Activated CD4-positive, alpha-beta memory T cell treated with anti-CD3 and anti-CD28 coated beads for 36 hours (primary cell): ENCODE measurements at regions not wholly inside any gene's neighbourhood (a gene's known extent, or its start where the extent isn't known, plus 50 kb on each side); places are given as distances from the start of the nearest gene placed in this dataset.

Source experiments
- CTCF ChIA-PET: fragments of 350-600 bp; sonication (Branson Sonifier 250); formaldehyde crosslinking; loops from one replicate; lab custom pipeline; 2021; ENCODE audit warnings: antibody characterized with exemption, inconsistent platforms; lab: Charles Lee
- POLR2A ChIA-PET: fragments of 350-600 bp; sonication (Branson Sonifier 250); formaldehyde crosslinking; loops from one replicate; lab custom pipeline; 2021; ENCODE audit warnings: antibody characterized with exemption; lab: Charles Lee
- DNase-seq: peaks from one replicate; pipeline ENCODE4 v3.0.0-alpha.2; 2020
- H3K27ac Mint-ChIP-seq: one replicate; pipeline ENCODE4 v1.8.0; 2021; ENCODE audit warnings: mixed read lengths
- H3K27me3 Mint-ChIP-seq: one replicate; pipeline ENCODE4 v1.8.0; 2021; ENCODE audit warnings: mixed read lengths
- H3K36me3 Mint-ChIP-seq: one replicate; pipeline ENCODE4 v1.8.0; 2021; ENCODE audit warnings: mixed read lengths
- H3K4me1 Mint-ChIP-seq: one replicate; pipeline ENCODE4 v1.8.0; 2021; ENCODE audit warnings: low read depth, mixed read lengths
- H3K4me3 Mint-ChIP-seq: one replicate; pipeline ENCODE4 v1.8.0; 2021; ENCODE audit warnings: mild to moderate bottlenecking, mixed read lengths
- H3K9me3 Mint-ChIP-seq: one replicate; pipeline ENCODE4 v1.8.0; 2021; ENCODE audit warnings: mixed read lengths
- intact Hi-C: fragments of 100-400 bp; cut with micrococcal nuclease; formaldehyde crosslinking; loops from one replicate; pipeline ENCODE4 v1.15.1; 2023

DNA sequence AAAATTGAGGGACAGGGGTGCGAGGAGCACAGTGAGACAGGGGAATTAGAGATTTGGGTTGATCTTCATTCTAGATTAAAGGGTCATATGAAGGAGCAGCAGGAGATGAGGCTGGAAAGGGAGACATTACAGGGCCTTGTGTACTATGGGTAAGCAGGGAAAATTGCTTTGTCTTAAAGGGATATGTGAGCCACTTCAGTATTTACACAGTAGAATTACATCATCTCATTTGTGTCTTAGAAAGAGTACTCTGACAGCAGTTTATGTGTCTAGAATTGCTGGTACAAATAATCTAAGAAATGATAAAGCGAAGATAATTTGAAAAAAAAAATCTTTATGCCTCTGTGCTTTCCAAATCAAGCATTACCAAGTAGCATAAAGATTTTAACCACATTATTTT, 287.0 kb upstream of the ARRDC3 start:
- no peak overlapping the region for H3K27ac Mint-ChIP-seq
- CTCF ChIA-PET = no interaction called here
- H3K27me3 Mint-ChIP-seq = no peaks in the 10 kb centered on the region
- DNase-seq = no peak
- no peak overlapping the region for H3K4me3 Mint-ChIP-seq
- H3K9me3 Mint-ChIP-seq = no peaks in the 10 kb centered on the region
- POLR2A ChIA-PET = no interaction called here
- no peaks in the 10 kb centered on the region for H3K36me3 Mint-ChIP-seq
- intact Hi-C loops = no loop called here
- no peaks in the 10 kb centered on the region for H3K4me1 Mint-ChIP-seq

DNA sequence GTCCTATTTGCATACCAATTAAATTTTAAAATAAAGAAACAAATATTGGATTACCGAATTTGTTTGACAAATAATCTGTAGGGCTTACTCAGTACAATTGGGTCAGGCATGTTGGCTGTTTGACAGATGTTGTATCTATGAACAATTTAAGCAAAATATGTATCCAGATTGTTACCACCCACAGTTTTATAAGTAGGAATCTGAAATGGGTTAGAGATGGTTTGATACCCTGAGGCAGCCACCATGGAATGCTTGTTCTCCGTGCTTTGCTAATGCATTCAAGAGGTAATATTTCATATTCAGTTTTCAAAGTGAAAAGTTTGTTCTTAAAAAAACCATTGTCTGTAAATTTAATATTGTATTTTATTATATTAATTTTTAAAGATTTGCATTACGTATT, 285.1 kb upstream of the ARRDC3 start:
- Mint-ChIP-seq H3K36me3 (no peaks in the 10 kb centered on the region), H3K4me1 (no peaks in the 10 kb centered on the region), H3K9me3 (no peaks in the 10 kb centered on the region), H3K27me3 (no peaks in the 10 kb centered on the region), H3K4me3 (no peak overlapping the region), H3K27ac (no peak overlapping the region)
- CTCF ChIA-PET = no interaction called here
- POLR2A ChIA-PET = no interaction called here
- intact Hi-C loops = no loop called here
- no peak for DNase-seq

DNA sequence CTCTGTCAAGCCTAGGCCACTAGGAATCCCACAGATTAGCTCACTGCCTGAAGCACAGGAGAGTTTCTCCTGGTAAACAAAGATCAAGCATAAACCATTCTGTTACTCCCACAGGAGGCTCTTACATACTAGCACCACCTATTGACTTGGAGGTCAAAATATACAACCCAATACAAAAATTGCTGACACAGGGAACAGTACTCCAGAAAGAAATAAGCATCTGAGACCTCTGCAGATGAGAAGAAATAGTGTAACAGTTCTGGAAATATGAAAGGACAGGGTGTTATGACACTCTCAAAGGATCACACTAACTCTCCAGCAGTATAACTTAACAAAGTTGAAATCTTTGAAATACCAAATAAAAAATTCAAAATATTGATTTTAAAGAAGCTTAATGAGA, 269.6 kb upstream of the ARRDC3 start:
- Mint-ChIP-seq H3K27me3 (no peaks in the 10 kb centered on the region), H3K36me3 (no peaks in the 10 kb centered on the region), H3K27ac (no peak overlapping the region), H3K9me3 (peaks cover 40% of the 10 kb centered on the region), H3K4me1 (no peaks in the 10 kb centered on the region), H3K4me3 (no peak overlapping the region)
- ChIA-PET POLR2A (no interaction called here), CTCF (interaction anchor here (0.8 to 1.7 kb wide), 3 partner anchors 9 to 11 kb away, joined by 3 to 8 read pairs (median 3); no protein-coding TSS in a partner anchor)
- DNase-seq = no peak
- intact Hi-C loops = no loop called here

DNA sequence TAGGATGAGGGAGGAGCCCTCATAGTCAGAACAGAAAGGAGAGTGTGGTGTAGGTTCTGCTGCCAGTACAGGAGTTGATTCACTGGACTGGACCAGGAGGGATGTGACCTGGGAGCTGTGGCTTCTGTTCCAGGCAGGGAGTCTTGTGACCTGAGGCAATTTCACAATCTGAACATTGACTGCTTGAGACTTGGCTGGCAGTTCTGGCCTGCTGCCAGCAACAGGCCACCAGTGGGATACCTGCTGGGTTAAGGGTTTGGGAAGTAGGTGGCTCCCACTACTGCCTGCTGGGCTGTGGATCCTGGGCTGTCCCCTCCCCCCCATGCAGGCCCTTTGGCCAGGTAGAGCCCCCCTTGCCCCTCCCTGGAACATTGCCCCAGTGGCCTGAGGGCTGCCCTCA, 268.6 kb upstream of the ARRDC3 start:
- Mint-ChIP-seq H3K4me3 (no peak overlapping the region), H3K9me3 (peaks cover 31% of the 10 kb centered on the region), H3K27ac (no peak overlapping the region), H3K4me1 (no peaks in the 10 kb centered on the region), H3K27me3 (no peaks in the 10 kb centered on the region), H3K36me3 (no peaks in the 10 kb centered on the region)
- intact Hi-C loops = no loop called here
- DNase-seq = no peak
- CTCF ChIA-PET = interaction anchor here (1.2 to 1.7 kb wide), 2 partner anchors 9 to 10 kb away, joined by 3 to 8 read pairs; no protein-coding TSS in a partner anchor
- POLR2A ChIA-PET = no interaction called here

DNA sequence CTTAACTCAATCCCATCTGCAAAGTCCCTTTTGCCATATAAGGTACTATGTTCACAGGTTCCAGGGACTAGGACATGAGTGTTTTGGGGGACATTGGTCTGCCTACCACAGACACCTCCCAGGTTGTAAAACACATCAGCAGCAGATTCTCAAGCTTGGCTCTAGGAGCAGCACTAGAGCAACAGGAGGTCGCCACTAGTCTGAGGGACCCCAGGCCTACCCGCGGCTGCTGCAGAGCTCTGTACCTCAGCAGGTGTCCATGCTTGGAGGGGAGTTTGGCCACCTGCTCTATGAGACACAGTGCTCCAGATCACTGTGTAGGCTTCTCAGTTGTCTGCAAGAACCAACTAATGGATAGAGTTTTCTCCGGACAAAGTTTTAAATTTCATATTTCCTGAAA, 262.2 kb upstream of the ARRDC3 start:
- H3K27me3 Mint-ChIP-seq = no peaks in the 10 kb centered on the region
- H3K27ac Mint-ChIP-seq = no peak overlapping the region
- POLR2A ChIA-PET = no interaction called here
- no peaks in the 10 kb centered on the region for H3K4me1 Mint-ChIP-seq
- H3K4me3 Mint-ChIP-seq = no peak overlapping the region
- H3K9me3 Mint-ChIP-seq = no peaks in the 10 kb centered on the region
- no peak for DNase-seq
- H3K36me3 Mint-ChIP-seq = no peaks in the 10 kb centered on the region
- intact Hi-C loops = no loop called here
- CTCF ChIA-PET = no interaction called here

DNA sequence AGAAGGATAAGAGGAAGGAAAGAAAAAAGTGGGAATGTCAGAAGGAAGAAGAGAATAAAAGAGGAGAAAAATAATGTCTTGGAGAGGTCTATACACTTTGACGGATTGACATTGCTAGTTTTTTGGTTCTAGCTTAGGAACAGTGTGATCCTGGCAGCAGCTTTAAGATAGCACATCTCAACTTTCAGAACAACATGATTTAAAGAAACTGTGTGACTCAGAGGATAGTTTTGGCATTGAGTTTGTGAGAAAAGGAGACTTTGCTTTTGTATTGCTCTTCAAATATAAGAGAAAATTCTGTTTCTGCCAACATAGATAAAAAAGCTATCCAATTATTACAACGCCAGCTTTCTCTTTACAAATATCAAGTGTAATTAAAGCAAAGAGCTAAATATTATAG, 260.7 kb upstream of the ARRDC3 start:
- Mint-ChIP-seq H3K4me1 (no peaks in the 10 kb centered on the region), H3K4me3 (no peak overlapping the region), H3K9me3 (no peaks in the 10 kb centered on the region), H3K27ac (no peak overlapping the region), H3K36me3 (no peaks in the 10 kb centered on the region), H3K27me3 (no peaks in the 10 kb centered on the region)
- intact Hi-C loops = no loop called here
- ChIA-PET POLR2A (no interaction called here), CTCF (interaction anchor here (0.7 kb wide), 2 partner anchors 9 to 534 kb away, joined by 3 read pairs; no protein-coding TSS in a partner anchor)
- DNase-seq = no peak

- no peaks in the 10 kb centered on the region for H3K36me3 Mint-ChIP-seq
- no peaks in the 10 kb centered on the region for H3K9me3 Mint-ChIP-seq
- H3K4me3 Mint-ChIP-seq = no peak overlapping the region
- no peak for DNase-seq
- no peak overlapping the region for H3K27ac Mint-ChIP-seq
- ChIA-PET POLR2A (no interaction called here), CTCF (interaction anchor here (0.7 to 2.9 kb wide), 10 partner anchors 8 to 287 kb away, joined by 3 to 26 read pairs (median 5); no protein-coding TSS in a partner anchor)
- H3K4me1 Mint-ChIP-seq = no peaks in the 10 kb centered on the region
- intact Hi-C loops = no loop called here
- no peaks in the 10 kb centered on the region for H3K27me3 Mint-ChIP-seq
Measured at GRCh38 chr5:91642581-91642980, 259.5 kb upstream of the ARRDC3 start.

DNA sequence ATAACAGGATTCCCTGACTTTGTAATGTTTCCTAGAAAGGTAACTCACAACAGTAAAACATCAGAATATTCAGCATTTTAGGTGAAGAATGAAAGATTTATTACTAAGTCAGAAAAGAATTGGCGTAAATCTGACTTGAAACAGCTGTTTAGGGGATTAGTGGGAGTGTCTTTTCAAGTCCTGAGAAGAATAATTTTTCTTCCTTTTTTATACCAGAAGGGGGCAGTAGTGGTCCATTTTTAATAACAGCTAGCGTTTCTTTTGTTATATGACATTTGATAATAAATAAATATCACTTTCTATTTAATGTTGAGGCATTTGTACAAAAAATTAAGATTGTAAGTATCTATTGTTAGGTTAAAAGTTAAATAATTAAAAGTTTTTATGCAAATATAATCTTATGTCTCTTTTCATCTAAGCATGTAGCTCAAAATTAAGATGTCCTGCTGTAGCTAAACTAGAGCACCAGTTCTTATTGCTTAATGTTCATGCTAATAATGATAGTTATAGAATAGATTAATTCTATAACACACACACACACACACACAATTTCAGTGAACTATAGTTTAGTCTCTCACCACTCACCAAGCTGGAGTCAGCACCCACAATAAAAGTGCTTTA, 258.7 kb upstream of the ARRDC3 start:
- Mint-ChIP-seq H3K4me3 (no peak overlapping the region), H3K27me3 (no peaks in the 10 kb centered on the region), H3K9me3 (no peaks in the 10 kb centered on the region), H3K4me1 (no peaks in the 10 kb centered on the region), H3K36me3 (no peaks in the 10 kb centered on the region), H3K27ac (no peak overlapping the region)
- no peak for DNase-seq
- POLR2A ChIA-PET = no interaction called here
- CTCF ChIA-PET = interaction anchor here (0.6 to 2.9 kb wide), 15 partner anchors 9 to 1939 kb away, joined by 3 to 26 read pairs (median 4); partner anchors contain the start of gene NR2F1-AS1
- intact Hi-C loops = loop anchor here (1.0 kb wide), 1 partner anchor 142 kb away; no protein-coding TSS in a partner anchor

DNA sequence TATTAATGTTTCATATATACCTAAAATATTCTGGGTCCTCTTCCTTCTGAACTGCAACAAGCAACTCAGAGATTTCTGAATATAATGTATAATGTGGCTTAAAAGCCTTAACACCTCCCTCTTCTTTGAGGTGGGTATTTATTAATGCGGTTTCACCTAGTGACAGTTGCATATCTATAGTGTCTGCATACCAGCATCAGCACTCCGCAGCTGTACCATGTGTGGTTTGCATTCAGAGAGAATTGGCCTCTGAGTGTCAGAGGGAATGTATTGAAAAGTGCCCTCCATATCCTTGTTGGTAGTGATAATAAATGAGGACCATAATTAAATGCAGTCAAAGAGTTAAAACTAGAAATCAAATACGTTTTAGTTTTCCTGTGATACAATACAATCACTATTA, 256.6 kb upstream of the ARRDC3 start:
- ChIA-PET POLR2A (no interaction called here), CTCF (no interaction called here)
- Mint-ChIP-seq H3K4me3 (no peak overlapping the region), H3K4me1 (no peaks in the 10 kb centered on the region), H3K9me3 (no peaks in the 10 kb centered on the region), H3K36me3 (no peaks in the 10 kb centered on the region), H3K27ac (no peak overlapping the region), H3K27me3 (no peaks in the 10 kb centered on the region)
- DNase-seq = no peak
- intact Hi-C loops = no loop called here

GRCh38 chr5:91638010-91638409, 254.9 kb upstream of the ARRDC3 start:
- Mint-ChIP-seq H3K27ac (no peak overlapping the region), H3K36me3 (no peaks in the 10 kb centered on the region), H3K4me3 (no peak overlapping the region), H3K4me1 (no peaks in the 10 kb centered on the region), H3K9me3 (no peaks in the 10 kb centered on the region), H3K27me3 (no peaks in the 10 kb centered on the region)
- ChIA-PET POLR2A (no interaction called here), CTCF (no interaction called here)
- DNase-seq = no peak
- intact Hi-C loops = no loop called here

DNA sequence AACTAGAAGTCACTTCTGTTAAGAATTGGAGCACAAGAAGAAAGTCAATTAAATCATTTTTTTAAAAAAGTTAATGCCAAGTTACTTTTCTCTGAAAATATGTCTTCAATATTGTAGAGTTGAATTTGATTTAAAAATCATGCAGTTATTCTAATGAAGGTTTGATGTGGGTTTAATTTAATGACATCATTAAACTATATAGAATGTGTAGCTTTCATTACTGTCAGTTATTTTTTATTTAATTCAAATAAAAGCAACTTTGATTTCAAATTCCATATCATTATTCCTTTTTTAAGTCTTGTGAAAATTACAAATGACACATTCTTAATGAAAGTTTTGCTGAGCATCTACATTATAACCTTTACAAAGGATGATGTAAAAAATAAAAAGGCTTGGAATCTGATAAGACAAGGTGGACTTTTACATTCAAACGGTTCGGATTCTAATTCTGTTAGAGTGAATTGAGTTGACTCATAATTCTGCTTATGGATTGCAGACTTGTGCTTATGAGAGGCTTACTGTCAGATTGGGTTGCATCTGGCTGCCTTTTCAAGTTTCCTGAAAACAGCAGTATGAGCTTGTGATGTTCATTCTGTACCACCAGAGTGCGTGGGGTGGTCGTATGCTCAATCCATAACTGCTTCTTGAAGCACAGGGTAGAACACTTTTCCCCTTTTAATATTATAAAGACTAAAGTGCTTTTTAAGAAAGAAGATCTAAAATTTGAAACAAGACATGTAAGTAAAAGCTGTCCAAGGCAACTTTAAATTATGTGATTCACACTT, 253.0 kb upstream of the ARRDC3 start:
- H3K9me3 Mint-ChIP-seq = no peaks in the 10 kb centered on the region

GRCh38 chr5:91632871-91633270, 249.8 kb upstream of the ARRDC3 start:
- CTCF ChIA-PET = interaction anchor here (1.8 kb wide), 1 partner anchor 9 kb away, joined by 7 read pairs; no protein-coding TSS in a partner anchor
- Mint-ChIP-seq H3K9me3 (no peaks in the 10 kb centered on the region), H3K4me1 (no peaks in the 10 kb centered on the region), H3K27ac (no peak overlapping the region), H3K4me3 (no peak overlapping the region), H3K27me3 (no peaks in the 10 kb centered on the region), H3K36me3 (no peaks in the 10 kb centered on the region)
- no peak for DNase-seq
- POLR2A ChIA-PET = no interaction called here
- intact Hi-C loops = no loop called here

More for the DNA sequence above, 253.0 kb upstream of the ARRDC3 start:
- ChIA-PET POLR2A (no interaction called here), CTCF (no interaction called here)
- intact Hi-C loops = no loop called here
- H3K27ac Mint-ChIP-seq = no peak overlapping the region
- H3K36me3 Mint-ChIP-seq = no peaks in the 10 kb centered on the region
- no peak for DNase-seq
- no peak overlapping the region for H3K4me3 Mint-ChIP-seq
- H3K4me1 Mint-ChIP-seq = no peaks in the 10 kb centered on the region
- H3K27me3 Mint-ChIP-seq = no peaks in the 10 kb centered on the region
